ENCODE measurements at regions not wholly inside any gene's neighbourhood (a gene's known extent, or its start where the extent isn't known, plus 50 kb on each side); places are given as distances from the start of the nearest gene placed in this dataset.

DNA sequence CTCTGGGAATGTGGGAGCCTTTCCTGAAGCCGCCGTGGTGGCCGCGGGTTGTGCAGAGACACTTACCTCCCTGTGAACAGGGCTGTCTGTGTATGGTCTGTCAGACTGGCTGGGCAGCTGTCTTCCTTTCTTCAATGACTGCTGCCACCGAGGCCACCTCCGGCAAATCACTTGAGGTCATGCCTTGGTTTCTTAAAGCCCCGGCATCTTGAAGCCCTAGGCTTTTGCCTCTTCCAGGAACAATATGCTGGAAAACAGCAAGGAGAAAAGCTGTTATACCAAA, 79.5 kb upstream of the ZSWIM6 start:
- peaks cover 8% of the 10 kb centered on the region for H3K27me3 Mint-ChIP-seq
- no peaks in the 10 kb centered on the region for H3K9me3 Mint-ChIP-seq
- no peaks in the 10 kb centered on the region for H3K4me1 Mint-ChIP-seq (ENCODE audit: low read depth)
- no peaks in the 10 kb centered on the region for H3K36me3 Mint-ChIP-seq (ENCODE audit: low read depth)
- H3K4me3 Mint-ChIP-seq = no peak overlapping the region
- no peak overlapping the region for H3K27ac Mint-ChIP-seq

DNA sequence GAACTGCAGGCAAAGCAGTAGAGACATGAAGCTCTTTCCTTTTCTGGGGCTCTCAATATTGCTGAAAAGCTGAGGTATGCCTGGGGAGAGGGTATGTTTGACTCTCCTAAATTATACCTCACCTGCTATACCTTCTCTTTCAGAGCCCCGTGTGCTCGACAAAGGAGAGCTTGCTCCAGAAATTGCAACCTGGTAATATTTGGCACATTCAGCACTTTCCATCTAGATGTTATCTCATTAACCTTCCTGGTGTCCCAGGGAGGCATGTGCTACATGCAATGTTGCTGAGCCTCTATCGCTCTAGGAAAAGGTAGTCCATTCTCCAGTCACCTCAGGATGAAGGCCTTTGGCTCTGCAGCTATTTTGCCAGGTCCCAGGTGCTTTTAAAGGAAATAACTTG, 78.5 kb upstream of the ZSWIM6 start:
- no peak overlapping the region for H3K27ac Mint-ChIP-seq
- no peaks in the 10 kb centered on the region for H3K9me3 Mint-ChIP-seq
- peaks cover 8% of the 10 kb centered on the region for H3K27me3 Mint-ChIP-seq
- no peaks in the 10 kb centered on the region for H3K4me1 Mint-ChIP-seq (ENCODE audit: low read depth)
- no peak overlapping the region for H3K4me3 Mint-ChIP-seq
- no peaks in the 10 kb centered on the region for H3K36me3 Mint-ChIP-seq (ENCODE audit: low read depth)

DNA sequence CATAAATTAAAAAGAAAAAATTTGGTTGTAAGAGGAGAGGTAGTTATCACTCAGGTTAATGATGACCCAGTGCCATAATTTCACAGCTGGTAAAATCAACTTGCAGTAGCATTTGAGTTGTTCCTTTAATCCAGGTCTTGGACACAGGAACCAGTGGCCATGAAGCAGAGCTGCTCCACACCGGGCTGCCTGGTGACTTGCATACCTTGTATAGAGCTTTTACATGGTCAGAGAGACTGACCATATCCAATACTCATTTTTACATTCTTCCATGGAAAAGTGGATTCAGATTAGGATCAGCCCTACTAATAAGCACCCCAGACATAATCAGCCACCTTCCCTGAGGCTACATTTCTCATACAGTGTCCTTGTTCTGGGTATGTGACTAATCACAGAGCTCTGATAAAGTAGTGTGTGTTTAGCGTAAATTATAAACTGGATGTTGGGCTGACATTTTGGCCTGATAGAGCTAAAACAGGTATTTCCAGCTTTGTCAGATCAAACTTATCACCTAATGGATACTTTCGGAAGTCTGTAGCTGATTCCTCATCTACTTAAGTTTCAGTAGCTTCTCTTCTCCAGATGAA, 77.0 kb upstream of the ZSWIM6 start:
- Mint-ChIP-seq H3K9me3 (no peaks in the 10 kb centered on the region), H3K4me1 (ENCODE audit: low read depth) (no peaks in the 10 kb centered on the region), H3K27ac (no peak overlapping the region), H3K36me3 (ENCODE audit: low read depth) (no peaks in the 10 kb centered on the region), H3K4me3 (no peak overlapping the region), H3K27me3 (peaks cover 13% of the 10 kb centered on the region)

DNA sequence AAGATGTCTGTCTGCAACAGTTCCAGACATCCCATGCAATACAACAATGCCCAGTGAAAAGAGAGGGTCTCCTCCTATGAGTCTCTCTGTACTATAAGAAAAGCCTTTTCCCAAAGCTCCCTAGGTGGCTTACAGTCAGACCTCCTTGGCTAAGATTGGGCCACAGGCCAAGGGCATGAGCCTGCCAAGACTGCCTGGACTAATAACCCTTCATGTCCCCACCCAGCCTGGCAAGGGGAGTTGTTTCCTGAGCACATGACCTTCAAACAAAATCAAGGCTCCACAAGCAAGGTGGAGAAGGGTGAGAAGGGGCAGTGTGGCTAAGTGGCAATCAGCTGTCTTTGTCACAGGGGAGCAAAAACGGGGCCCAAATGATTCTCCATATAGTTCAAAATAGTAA, 75.6 kb upstream of the ZSWIM6 start:
- H3K9me3 Mint-ChIP-seq = no peaks in the 10 kb centered on the region
- H3K4me1 Mint-ChIP-seq (ENCODE audit: low read depth) = no peaks in the 10 kb centered on the region
- H3K27ac Mint-ChIP-seq = no peak overlapping the region
- no peaks in the 10 kb centered on the region for H3K36me3 Mint-ChIP-seq (ENCODE audit: low read depth)
- peaks cover 14% of the 10 kb centered on the region for H3K27me3 Mint-ChIP-seq
- no peak overlapping the region for H3K4me3 Mint-ChIP-seq

DNA sequence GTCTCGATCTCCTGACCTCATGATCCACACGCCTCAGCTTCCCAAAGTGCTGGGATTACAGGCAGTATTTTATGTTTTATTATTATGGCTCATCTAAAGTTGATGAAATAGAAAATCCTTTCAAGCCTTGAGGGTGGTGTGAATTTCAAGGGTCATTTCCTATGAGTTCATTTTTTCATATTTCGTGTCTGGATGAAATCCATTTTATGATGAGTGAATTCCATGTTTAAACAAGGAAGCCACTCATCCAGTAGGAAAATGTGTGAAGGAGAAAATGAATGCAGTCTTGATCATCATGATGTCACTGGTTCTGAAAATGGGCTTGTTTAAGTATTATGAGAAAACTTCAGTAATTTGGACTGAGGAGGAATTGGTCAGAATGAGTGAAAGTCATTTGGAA, 74.6 kb upstream of the ZSWIM6 start:
- no peak overlapping the region for H3K27ac Mint-ChIP-seq
- H3K4me3 Mint-ChIP-seq = no peak overlapping the region
- H3K4me1 Mint-ChIP-seq (ENCODE audit: low read depth) = no peaks in the 10 kb centered on the region
- H3K9me3 Mint-ChIP-seq = no peaks in the 10 kb centered on the region
- no peaks in the 10 kb centered on the region for H3K36me3 Mint-ChIP-seq (ENCODE audit: low read depth)
- peaks cover 17% of the 10 kb centered on the region for H3K27me3 Mint-ChIP-seq

DNA sequence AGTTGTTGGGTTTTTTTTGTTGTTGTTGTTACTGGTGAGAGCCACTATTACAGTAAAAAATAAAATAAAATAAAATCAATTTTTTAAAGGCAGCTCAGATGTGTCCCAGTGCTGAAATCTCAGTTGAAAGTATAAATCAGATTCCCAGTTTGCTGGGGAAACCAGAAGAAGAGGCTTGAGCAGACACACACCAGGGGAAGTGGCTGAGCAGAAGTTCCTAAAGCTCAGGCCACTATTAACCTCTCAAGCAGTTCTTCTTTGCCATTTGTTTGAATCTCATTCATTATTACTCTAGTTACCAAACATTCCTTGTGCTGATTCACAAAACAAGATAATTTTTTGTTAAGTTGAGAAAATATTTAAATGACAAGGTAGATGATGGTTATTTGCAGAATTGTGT, 70.9 kb upstream of the ZSWIM6 start:
- no peak overlapping the region for H3K4me3 Mint-ChIP-seq
- H3K27ac Mint-ChIP-seq = no peak overlapping the region
- H3K4me1 Mint-ChIP-seq (ENCODE audit: low read depth) = no peaks in the 10 kb centered on the region
- H3K9me3 Mint-ChIP-seq = no peaks in the 10 kb centered on the region
- H3K36me3 Mint-ChIP-seq (ENCODE audit: low read depth) = no peaks in the 10 kb centered on the region
- H3K27me3 Mint-ChIP-seq = peaks cover 15% of the 10 kb centered on the region

DNA sequence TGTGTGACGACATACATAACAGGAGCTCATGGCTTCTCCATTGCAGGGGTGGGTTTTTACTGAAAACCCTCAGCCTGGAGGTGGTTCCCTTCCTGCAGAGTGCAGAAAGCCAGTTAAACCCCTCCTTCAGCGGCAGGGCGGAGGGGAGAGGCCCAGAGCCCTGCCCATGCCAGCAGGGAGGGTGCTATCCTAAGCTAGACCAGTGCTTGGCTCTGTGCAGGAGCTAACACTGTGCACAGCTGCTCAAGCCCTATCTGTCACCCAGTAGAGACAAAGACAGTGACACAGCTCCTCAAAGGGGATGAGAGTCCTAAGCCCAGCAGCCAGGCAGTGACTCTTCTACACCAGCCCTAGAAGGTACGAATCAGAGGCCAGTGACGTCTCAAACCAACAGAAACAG, 70.0 kb upstream of the ZSWIM6 start:
- no peak overlapping the region for H3K4me3 Mint-ChIP-seq

DNA sequence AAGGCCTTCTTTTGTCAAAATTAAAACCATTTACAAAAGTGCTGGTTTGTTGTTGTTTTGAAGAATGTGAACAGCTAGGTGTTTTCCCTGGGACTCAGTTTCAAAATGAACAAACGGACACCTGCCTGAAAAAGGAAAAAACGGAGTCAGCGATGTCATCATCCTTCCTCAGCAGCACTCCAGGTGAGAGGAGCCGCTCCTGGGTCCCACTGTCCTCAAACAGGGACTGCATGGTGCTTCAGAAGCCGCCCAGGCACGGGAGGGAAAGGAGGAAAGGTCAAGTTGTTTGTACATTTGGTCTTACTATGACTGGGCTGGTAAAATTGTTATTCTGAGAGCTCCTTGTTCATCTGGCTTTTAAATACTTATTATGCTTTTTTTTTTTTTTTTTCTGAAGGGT, 69.0 kb upstream of the ZSWIM6 start:
- H3K4me1 Mint-ChIP-seq (ENCODE audit: low read depth) = no peaks in the 10 kb centered on the region
- H3K9me3 Mint-ChIP-seq = no peaks in the 10 kb centered on the region
- no peaks in the 10 kb centered on the region for H3K36me3 Mint-ChIP-seq (ENCODE audit: low read depth)
- H3K27ac Mint-ChIP-seq = no peak overlapping the region
- H3K4me3 Mint-ChIP-seq = no peak overlapping the region
- H3K27me3 Mint-ChIP-seq = peaks cover 14% of the 10 kb centered on the region

More for the DNA sequence above, 70.0 kb upstream of the ZSWIM6 start:
- peaks cover 12% of the 10 kb centered on the region for H3K27me3 Mint-ChIP-seq
- no peak overlapping the region for H3K27ac Mint-ChIP-seq
- H3K4me1 Mint-ChIP-seq (ENCODE audit: low read depth) = no peaks in the 10 kb centered on the region
- no peaks in the 10 kb centered on the region for H3K9me3 Mint-ChIP-seq
- H3K36me3 Mint-ChIP-seq (ENCODE audit: low read depth) = no peaks in the 10 kb centered on the region

DNA sequence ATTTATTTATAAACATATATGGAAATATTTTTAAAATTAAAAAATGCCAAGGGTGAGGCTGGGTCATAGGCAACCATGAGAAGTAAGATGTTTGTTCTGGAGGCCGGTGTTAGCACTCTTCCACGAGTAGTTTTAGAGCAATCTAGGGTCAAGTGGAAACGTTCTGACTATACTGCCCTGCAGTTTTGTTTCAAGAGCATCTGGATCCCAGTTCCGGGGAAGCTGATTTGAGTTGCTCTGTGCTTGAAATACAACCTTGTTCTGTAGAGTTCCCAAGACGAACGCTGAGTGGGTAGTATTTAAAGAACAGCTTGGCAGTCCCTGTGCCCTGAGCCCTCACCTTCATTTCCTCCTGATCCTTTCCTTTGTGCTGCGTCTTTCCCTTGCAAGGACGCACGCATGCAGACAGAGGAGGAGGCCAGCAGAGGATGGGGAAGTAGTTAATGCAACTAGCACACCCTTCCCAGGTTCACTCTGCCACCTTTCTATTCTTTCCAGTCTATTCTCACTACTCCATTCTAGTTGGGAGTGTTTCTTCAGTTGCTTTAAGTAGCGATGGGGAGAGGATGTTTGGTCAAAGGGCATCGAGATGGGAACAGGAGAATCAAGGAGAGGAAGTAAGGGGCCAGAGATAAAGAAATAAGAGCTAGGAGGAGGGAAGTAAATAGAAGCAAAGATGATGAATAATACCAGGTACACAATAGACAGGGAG, 68.3 kb upstream of the ZSWIM6 start:
- H3K27me3 Mint-ChIP-seq = peaks cover 14% of the 10 kb centered on the region
- H3K4me1 Mint-ChIP-seq (ENCODE audit: low read depth) = no peaks in the 10 kb centered on the region
- H3K36me3 Mint-ChIP-seq (ENCODE audit: low read depth) = no peaks in the 10 kb centered on the region
- no peak overlapping the region for H3K27ac Mint-ChIP-seq
- H3K9me3 Mint-ChIP-seq = no peaks in the 10 kb centered on the region
- no peak overlapping the region for H3K4me3 Mint-ChIP-seq

DNA sequence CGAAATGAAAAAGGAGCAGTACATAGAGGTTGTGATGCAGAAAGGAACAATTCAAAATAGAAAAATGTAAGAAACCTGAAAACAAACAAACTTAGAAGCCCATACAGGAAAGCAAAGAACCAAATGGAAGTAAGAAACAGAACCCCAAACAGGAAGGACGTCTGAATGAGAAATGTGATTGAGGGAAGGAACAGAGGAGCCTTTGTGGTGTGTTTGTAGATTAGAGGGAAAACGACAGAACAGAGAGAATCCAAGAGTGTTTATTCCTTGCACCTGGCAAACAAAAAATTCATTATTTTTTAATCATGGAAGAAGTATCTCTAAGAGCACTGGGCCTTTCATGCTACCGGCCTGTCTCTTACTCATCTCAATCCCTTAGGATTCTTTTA, 67.8 kb upstream of the ZSWIM6 start:
- Mint-ChIP-seq H3K9me3 (no peaks in the 10 kb centered on the region), H3K36me3 (ENCODE audit: low read depth) (no peaks in the 10 kb centered on the region), H3K27ac (no peak overlapping the region), H3K4me1 (ENCODE audit: low read depth) (peaks cover 4% of the 10 kb centered on the region), H3K27me3 (peaks cover 14% of the 10 kb centered on the region), H3K4me3 (no peak overlapping the region)

DNA sequence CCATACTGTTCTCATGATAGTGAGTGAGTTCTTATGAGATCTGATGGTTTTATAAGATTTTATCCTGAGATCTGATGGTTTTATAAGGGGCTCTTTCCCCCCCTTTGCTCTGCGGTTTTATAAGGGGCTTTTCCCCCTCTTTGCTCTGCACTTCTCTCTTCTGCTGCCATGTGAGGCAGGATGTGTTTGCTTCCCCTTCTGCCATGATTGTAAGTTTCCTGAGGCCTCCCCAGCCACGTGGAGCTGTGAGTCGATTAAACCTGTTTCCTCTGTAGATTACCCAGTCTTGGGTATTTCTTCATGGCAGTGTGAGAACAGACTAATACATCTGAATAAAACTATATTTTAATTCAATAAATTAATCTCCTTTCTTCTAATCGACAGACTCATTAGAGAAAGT, 64.9 kb upstream of the ZSWIM6 start:
- H3K4me3 Mint-ChIP-seq = no peak overlapping the region
- H3K27me3 Mint-ChIP-seq = peaks cover 7% of the 10 kb centered on the region
- H3K9me3 Mint-ChIP-seq = no peaks in the 10 kb centered on the region
- H3K27ac Mint-ChIP-seq = no peak overlapping the region
- no peaks in the 10 kb centered on the region for H3K36me3 Mint-ChIP-seq (ENCODE audit: low read depth)
- peaks cover 5% of the 10 kb centered on the region for H3K4me1 Mint-ChIP-seq (ENCODE audit: low read depth)

DNA sequence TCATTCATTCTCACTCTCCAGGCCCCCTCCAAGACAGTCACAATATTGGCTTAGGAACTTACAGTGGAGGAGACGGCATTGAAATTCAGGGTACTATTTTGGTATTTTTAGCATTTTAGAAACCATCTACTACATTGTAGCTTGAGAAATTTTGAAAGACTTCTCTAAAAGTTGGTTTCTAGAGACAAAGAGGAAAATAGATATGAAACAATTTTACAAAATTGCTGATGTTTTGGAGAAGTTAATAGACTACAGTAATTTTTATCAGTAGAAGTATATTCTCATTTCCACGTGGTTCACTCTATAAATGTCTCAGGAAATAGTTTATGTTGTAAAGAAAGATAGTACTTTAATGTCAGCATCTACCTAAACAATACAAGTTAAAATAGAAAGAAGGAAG, 63.2 kb upstream of the ZSWIM6 start:
- Mint-ChIP-seq H3K27me3 (peaks cover 3% of the 10 kb centered on the region), H3K27ac (no peak overlapping the region), H3K36me3 (ENCODE audit: low read depth) (no peaks in the 10 kb centered on the region), H3K9me3 (no peaks in the 10 kb centered on the region), H3K4me3 (no peak overlapping the region), H3K4me1 (ENCODE audit: low read depth) (peaks cover 5% of the 10 kb centered on the region)

DNA sequence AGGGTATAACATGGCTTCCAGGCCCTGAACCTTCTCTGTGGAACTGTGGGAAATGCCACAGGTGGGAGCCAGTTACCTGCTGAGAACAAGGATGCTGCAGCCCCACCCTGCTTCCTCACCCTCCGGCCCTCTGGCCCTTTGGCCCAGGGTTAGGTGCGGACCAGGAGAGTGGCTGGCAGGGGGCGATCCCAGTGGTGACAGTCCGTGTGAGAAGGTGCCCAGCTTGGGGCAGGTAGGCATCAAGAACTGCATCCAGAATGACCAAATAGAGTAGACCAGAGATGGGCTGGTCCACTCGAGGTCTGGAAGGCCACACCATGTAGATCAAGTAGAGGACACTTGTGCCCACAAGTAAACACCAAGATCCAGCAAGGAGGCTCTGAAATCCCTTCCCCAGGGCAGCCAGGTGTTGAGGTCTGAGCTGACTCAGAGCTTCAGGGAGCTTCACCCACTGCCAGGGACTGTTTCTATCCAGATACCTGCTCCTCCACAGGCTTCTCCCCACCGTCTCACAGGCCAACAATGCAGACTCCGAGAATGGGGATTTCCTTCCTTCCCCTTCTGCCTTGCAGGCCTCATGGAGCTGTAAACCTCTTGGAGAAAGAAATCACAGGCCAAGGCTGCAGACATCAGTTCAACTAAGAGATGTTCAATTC, 61.4 kb upstream of the ZSWIM6 start:
- Mint-ChIP-seq H3K27me3 (peaks cover 3% of the 10 kb centered on the region), H3K27ac (no peak overlapping the region), H3K36me3 (ENCODE audit: low read depth) (no peaks in the 10 kb centered on the region), H3K9me3 (no peaks in the 10 kb centered on the region), H3K4me1 (ENCODE audit: low read depth) (peaks cover 10% of the 10 kb centered on the region), H3K4me3 (no peak overlapping the region)

DNA sequence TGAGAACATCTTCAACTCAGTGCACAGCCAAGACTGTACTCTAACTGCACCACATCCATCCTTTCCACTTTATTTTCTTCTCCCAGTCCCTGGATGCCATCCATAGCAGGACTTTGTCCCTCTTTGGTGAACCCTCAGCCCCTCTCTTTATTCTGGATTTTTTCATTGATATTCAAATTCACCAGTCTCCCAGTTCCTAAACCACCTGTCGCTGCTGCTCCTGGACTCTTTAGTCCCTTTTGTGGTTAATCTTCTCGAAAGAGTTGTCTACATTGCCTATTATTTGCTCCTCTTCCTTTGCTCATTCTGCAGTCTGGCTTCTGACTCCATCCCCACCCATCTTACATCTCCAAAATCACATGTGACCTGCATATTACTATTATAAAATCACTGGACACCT, 59.4 kb upstream of the ZSWIM6 start:
- no peak overlapping the region for H3K4me3 Mint-ChIP-seq
- H3K27ac Mint-ChIP-seq = no peak overlapping the region
- H3K4me1 Mint-ChIP-seq (ENCODE audit: low read depth) = peaks cover 28% of the 10 kb centered on the region
- no peaks in the 10 kb centered on the region for H3K36me3 Mint-ChIP-seq (ENCODE audit: low read depth)
- no peaks in the 10 kb centered on the region for H3K9me3 Mint-ChIP-seq
- no peaks in the 10 kb centered on the region for H3K27me3 Mint-ChIP-seq

DNA sequence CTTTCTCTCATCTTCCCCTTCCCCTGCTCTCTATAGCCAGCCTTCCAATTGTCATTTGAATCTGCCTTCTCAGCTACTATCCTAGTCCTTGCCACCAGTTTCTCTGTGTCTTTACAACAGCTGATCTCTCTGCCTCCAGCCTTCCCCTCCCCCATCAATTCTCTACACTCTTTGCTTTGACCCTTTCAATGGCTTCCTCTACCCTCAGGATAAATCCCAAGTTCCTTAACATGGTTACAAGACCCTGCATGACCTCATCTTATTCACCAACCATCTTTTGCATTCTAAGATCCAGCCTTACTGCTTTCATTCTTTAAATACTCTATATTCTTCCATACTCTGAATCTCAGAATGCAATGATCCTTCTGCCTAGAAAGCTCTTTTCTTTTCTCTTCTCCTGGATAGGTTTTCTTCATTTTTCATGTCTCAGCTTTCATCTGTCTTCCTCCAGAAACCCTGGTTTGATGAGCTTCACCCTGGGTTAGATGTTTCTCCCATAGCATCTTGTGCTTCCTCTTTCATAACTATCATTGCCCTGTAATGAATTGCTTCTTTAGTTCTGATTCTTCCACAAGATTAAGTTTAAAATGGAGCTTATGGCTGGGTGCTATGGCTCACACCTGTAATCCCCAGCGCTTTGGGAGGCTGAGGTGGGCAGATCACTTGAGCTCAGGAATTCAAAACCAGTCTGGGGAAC, 58.6 kb upstream of the ZSWIM6 start:
- Mint-ChIP-seq H3K4me1 (ENCODE audit: low read depth) (peaks cover 32% of the 10 kb centered on the region), H3K27ac (no peak overlapping the region), H3K36me3 (ENCODE audit: low read depth) (no peaks in the 10 kb centered on the region), H3K27me3 (no peaks in the 10 kb centered on the region), H3K4me3 (no peak overlapping the region), H3K9me3 (no peaks in the 10 kb centered on the region)
